ENCODE measurements at regions not wholly inside any gene's neighbourhood (a gene's known extent, or its start where the extent isn't known, plus 50 kb on each side); places are given as distances from the start of the nearest gene placed in this dataset.

DNA sequence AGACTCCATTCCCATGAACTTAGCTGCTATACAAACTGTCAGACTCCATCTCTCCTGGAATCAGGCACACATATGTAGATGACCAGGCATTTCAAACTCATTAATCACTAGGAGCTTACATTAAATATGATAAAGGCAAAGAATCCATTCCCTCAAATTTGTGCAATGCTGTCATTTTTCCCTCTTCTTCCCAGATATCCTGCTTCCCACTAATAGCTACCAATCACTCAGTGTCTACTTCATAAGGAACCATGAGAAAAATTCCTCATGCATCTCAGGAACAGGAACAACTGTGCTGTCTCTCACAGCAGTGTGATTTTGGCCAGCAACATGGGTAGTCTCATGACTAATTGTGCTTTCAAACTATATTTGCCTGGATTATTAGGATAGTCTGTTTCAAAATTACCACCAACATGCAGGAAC is 133.9 kb downstream of the DKK1 start:
- no peaks in the 10 kb centered on the region for H3K9me3 Mint-ChIP-seq
- H3K4me3 Mint-ChIP-seq, result no peak overlapping the region
- no peaks in the 10 kb centered on the region for H3K36me3 Mint-ChIP-seq (ENCODE audit: insufficient read depth in 2 of 2)
- no peak for ATAC-seq (replicated peaks in 1 of 2)
- DNase-seq, result no peak
- H3K27me3 Mint-ChIP-seq (ENCODE audit: low read depth), result no peaks in the 10 kb centered on the region
- no peak overlapping the region for H3K27ac Mint-ChIP-seq
- H3K4me1 Mint-ChIP-seq (ENCODE audit: low read depth), result no peaks in the 10 kb centered on the region

DNA sequence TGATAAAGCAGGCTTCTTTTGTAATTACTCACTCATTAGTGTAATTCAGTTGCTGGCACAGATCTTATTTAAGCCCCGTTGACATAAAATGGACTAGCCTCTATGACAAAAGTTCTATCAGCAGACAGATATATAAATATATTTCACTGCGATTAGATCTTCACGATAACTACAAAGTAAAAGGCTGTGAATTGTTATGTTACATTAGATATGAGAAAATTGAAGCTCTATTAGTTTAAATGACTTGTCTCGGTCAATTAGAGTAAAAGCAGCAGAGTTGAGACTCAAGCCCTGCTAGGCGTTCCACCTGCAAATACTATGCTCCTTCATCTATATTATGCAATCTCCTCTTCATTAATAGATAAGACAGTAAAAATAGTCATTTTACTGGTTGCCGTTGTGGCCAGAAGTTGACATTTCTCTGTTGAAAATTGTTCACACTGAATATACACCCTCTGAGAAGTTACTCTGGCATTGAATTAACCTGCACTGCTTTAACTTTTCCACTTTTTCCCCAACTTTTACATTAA is 136.7 kb downstream of the DKK1 start:
- Mint-ChIP-seq H3K4me1 (ENCODE audit: low read depth) (no peaks in the 10 kb centered on the region), H3K27me3 (ENCODE audit: low read depth) (no peaks in the 10 kb centered on the region), H3K27ac (no peak overlapping the region), H3K9me3 (no peaks in the 10 kb centered on the region), H3K36me3 (ENCODE audit: insufficient read depth in 2 of 2) (no peaks in the 10 kb centered on the region), H3K4me3 (no peak overlapping the region)
- ATAC-seq (replicated peaks in 1 of 2) (no peak), DNase-seq (no peak)

DNA sequence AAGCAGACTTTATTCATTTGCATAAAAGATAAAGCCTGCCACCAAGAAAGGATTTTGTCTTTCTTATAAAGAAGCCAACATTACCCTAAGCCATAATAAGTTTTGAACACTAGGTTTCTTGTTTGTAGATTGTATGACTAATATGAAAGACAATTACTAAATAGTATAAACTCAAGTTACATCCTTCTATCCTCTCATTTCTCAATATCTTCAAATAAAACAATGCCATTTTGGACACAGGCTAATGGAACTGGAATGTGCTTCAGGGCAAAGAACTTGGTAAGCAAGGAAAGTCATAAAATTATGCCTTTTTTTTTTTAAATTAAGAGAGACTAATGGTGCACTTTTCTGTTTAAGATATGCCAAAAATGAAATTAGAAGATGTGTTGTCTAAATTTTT is 137.7 kb downstream of the DKK1 start:
- H3K27me3 Mint-ChIP-seq (ENCODE audit: low read depth), result no peaks in the 10 kb centered on the region
- H3K9me3 Mint-ChIP-seq, result no peaks in the 10 kb centered on the region
- ATAC-seq (replicated peaks in 1 of 2) (no peak), DNase-seq (no peak)
- H3K36me3 Mint-ChIP-seq (ENCODE audit: insufficient read depth in 2 of 2), result no peaks in the 10 kb centered on the region
- no peak overlapping the region for H3K27ac Mint-ChIP-seq
- no peak overlapping the region for H3K4me3 Mint-ChIP-seq
- no peaks in the 10 kb centered on the region for H3K4me1 Mint-ChIP-seq (ENCODE audit: low read depth)

DNA sequence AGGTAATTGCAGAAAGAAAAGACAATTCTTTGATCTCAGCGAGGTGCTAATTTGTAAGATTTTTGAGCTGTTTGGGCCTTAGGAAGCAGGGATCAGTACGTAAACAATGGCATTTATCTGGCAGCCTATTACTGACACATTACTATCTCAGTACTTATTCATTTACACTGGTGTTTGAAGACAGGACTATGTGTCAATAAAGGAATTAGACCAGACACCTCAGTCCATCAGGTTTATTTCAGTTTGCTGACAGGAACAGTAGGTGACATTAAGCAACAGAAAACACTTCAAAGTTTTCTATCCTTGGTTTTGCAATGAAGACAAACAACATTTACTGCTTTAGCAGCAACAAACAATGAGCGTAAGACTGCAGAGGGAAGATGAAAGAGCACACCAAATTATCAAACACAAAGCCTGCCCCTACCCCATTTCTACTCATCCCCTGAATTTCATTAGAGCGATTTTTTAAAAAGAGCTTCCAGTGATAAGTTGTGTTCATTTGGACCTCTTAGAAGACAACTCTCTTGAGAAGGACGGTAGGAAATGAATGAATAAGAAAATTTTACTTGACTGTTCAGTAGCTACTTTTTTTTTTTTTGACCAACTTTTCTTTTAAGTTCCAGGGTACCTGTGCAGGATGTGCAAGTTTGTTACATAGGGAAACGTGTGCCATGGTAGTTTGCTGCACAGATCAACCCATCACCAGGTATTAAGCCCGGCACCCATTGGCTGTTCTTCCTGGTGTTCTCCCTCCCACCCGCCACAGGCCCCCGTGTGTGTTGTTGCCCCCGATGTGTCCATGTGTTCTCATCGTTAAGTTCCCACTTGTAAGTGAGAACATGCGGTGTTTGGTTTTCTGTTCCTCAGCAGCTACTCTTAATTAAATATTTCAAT is 138.8 kb downstream of the DKK1 start:
- DNase-seq (no peak), ATAC-seq (replicated peaks in 1 of 2) (no peak)
- H3K4me3 Mint-ChIP-seq, result no peak overlapping the region
- H3K27ac Mint-ChIP-seq, result no peak overlapping the region
- H3K36me3 Mint-ChIP-seq (ENCODE audit: insufficient read depth in 2 of 2), result no peaks in the 10 kb centered on the region
- no peaks in the 10 kb centered on the region for H3K27me3 Mint-ChIP-seq (ENCODE audit: low read depth)
- H3K9me3 Mint-ChIP-seq, result no peaks in the 10 kb centered on the region
- no peaks in the 10 kb centered on the region for H3K4me1 Mint-ChIP-seq (ENCODE audit: low read depth)

DNA sequence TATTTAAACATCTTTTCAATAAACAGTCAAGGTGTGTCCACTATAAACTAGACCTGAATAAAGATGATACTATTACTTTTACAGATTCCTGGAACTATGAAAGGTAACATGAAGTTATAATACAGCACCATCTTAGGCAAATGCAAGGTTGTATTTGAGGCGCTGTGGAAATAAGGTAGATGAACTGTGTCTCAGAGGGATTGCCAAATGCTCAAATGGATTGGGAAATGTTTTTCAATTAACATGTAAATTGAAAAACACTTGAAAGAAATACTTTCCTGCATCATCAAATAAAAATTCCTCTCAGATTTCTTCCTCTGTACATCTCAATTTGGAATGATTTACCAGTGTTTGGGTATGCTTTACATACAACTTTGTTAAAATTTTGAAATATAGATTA is 139.4 kb downstream of the DKK1 start:
- H3K9me3 Mint-ChIP-seq, result no peaks in the 10 kb centered on the region
- no peak overlapping the region for H3K27ac Mint-ChIP-seq
- H3K4me1 Mint-ChIP-seq (ENCODE audit: low read depth), result no peaks in the 10 kb centered on the region
- H3K36me3 Mint-ChIP-seq (ENCODE audit: insufficient read depth in 2 of 2), result no peaks in the 10 kb centered on the region
- DNase-seq (no peak), ATAC-seq (replicated peaks in 1 of 2) (no peak)
- no peaks in the 10 kb centered on the region for H3K27me3 Mint-ChIP-seq (ENCODE audit: low read depth)
- no peak overlapping the region for H3K4me3 Mint-ChIP-seq

DNA sequence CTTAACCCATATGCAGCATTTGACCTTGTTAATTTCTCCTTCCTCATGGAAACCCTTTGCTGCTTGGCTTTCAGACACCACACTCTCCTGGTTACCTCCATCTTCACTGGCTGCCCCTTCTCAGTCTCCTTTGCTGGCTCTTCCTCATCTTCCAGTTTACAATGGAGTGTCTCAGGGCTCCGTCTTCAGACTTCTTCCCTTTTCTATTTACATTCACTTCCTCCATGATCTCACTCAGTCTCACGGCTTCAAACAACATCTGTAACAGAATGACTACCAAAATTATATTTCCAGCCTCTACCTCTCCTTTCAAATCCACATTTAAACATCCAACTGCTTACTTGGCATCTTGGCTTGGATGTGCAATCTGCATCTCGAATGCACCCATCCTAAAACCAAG is 140.4 kb downstream of the DKK1 start:
- H3K27ac Mint-ChIP-seq, result no peak overlapping the region
- no peak for ATAC-seq (replicated peaks in 1 of 2)
- H3K4me3 Mint-ChIP-seq, result no peak overlapping the region

DNA sequence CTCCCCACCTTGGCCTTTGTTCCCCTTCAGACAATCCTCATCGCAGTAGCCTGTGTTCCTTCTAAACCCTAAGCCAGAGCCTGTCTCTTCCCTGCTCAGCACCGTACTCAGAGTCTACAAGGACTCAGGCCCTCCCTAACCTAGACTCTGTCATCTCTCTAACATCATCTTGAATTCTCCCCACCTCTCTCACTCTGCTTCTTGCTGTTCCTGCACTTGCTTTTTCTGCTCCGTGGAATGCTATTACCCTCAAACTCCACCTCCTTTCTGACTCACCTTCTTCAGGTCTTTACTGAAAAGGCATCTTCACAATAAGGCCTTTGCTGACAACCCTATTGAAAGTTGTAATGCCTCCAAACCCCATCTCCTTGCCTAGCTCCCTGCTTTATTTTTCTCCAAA is 141.0 kb downstream of the DKK1 start:
- H3K4me3 Mint-ChIP-seq, result no peak overlapping the region
- no peaks in the 10 kb centered on the region for H3K27me3 Mint-ChIP-seq (ENCODE audit: low read depth)
- H3K4me1 Mint-ChIP-seq (ENCODE audit: low read depth), result no peaks in the 10 kb centered on the region
- no peaks in the 10 kb centered on the region for H3K9me3 Mint-ChIP-seq
- no peaks in the 10 kb centered on the region for H3K36me3 Mint-ChIP-seq (ENCODE audit: insufficient read depth in 2 of 2)
- no peak for DNase-seq
- no peak for ATAC-seq (replicated peaks in 1 of 2)
- H3K27ac Mint-ChIP-seq, result no peak overlapping the region

More for the DNA sequence above, 140.4 kb downstream of the DKK1 start:
- H3K27me3 Mint-ChIP-seq (ENCODE audit: low read depth), result no peaks in the 10 kb centered on the region
- no peaks in the 10 kb centered on the region for H3K36me3 Mint-ChIP-seq (ENCODE audit: insufficient read depth in 2 of 2)
- H3K9me3 Mint-ChIP-seq, result no peaks in the 10 kb centered on the region
- DNase-seq, result no peak
- H3K4me1 Mint-ChIP-seq (ENCODE audit: low read depth), result no peaks in the 10 kb centered on the region

DNA sequence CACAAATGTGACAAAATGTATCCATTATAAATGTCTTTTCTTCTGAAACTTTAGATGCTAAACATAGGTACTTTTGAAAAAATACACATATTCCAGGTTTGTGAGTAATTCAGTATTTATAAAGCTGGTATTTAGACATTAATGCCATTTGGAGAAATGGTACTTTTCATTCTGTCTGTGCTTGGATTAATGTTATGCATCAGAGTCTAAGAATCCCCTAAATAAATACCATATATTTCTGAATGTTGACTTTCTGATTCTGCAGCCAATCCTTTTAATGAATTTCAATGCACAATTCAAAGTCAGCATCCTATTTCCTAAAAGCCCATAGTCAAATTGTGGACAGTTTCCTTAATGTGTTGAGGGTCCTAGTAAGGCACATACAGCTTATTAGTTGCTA is 145.0 kb downstream of the DKK1 start:
- H3K36me3 Mint-ChIP-seq (ENCODE audit: insufficient read depth in 2 of 2), result no peaks in the 10 kb centered on the region
- no peaks in the 10 kb centered on the region for H3K27me3 Mint-ChIP-seq (ENCODE audit: low read depth)
- DNase-seq (no peak), ATAC-seq (replicated peaks in 1 of 2) (no peak)
- no peak overlapping the region for H3K4me3 Mint-ChIP-seq
- H3K27ac Mint-ChIP-seq, result no peak overlapping the region
- H3K9me3 Mint-ChIP-seq, result no peaks in the 10 kb centered on the region
- no peaks in the 10 kb centered on the region for H3K4me1 Mint-ChIP-seq (ENCODE audit: low read depth)

DNA sequence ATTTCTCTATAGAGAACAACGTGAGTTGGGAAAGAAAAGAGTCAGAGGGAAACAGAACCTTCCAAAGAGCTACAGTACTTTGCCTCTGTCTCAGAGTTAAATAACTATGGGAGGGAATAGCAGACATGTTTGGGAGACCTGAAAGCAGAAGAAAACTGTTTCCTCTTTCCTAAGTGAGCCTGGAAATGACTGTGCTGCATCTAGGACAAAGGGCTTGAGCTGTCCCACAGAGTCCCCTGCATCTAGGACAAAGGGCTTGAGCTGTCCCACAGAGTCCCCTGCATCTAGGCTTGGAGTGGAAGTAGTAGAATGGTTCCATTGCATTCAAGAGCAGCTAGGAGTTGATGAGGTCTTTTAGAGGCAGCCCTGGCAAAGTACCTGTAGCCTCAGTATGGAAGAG is 149.7 kb downstream of the DKK1 start:
- ATAC-seq (replicated peaks in 1 of 2), result no peak
- H3K9me3 Mint-ChIP-seq, result peaks cover 0 to 4% of the 10 kb centered on the region in 2 donors
- no peak overlapping the region for H3K27ac Mint-ChIP-seq
- no peak overlapping the region for H3K4me3 Mint-ChIP-seq
- no peaks in the 10 kb centered on the region for H3K4me1 Mint-ChIP-seq (ENCODE audit: low read depth)
- no peaks in the 10 kb centered on the region for H3K27me3 Mint-ChIP-seq (ENCODE audit: low read depth)
- peaks cover 0 to 2% of the 10 kb centered on the region in 2 donors for H3K36me3 Mint-ChIP-seq (ENCODE audit: insufficient read depth in 2 of 2)
- no peak for DNase-seq

DNA sequence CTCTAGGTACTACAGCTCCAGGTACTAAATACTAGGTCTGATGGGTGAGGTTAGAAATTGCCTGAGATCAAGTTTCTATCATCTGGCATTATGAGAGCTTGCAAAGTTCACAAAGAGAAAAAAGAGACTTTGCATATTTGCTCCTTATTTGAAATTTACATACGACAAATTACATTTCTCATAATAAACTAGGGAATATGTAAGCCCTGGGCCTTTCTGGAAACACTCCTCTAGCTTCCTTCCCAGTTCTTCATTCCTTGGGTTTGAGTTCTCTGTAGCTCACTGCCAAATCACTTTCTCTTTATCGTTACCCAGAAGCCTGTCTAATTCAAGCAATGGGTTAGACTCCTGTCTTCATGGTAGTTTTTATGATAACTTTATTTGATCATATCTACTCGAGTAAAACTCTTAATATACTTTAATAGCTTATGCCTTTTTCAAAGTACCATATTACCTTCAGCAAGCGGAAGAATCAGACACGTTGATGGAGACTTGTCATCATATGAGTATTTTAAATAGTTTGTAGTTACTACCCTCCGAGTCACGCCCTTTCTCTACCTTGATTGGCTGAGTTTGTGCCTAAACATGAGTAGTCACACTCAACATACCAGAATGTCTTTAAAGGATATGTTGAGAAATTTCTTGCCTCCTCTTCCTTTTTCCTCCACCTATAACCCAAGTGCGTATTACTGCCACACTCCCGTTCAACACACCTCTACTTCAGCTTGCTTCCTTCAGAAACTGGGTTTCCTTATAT is 150.5 kb downstream of the DKK1 start:
- Mint-ChIP-seq H3K4me3 (no peak overlapping the region), H3K4me1 (ENCODE audit: low read depth) (no peaks in the 10 kb centered on the region), H3K27ac (no peak overlapping the region), H3K9me3 (peaks cover 0 to 4% of the 10 kb centered on the region in 2 donors), H3K36me3 (ENCODE audit: insufficient read depth in 2 of 2) (peaks cover 0 to 2% of the 10 kb centered on the region in 2 donors), H3K27me3 (ENCODE audit: low read depth) (no peaks in the 10 kb centered on the region)
- DNase-seq (no peak), ATAC-seq (replicated peaks in 1 of 2) (no peak)

DNA sequence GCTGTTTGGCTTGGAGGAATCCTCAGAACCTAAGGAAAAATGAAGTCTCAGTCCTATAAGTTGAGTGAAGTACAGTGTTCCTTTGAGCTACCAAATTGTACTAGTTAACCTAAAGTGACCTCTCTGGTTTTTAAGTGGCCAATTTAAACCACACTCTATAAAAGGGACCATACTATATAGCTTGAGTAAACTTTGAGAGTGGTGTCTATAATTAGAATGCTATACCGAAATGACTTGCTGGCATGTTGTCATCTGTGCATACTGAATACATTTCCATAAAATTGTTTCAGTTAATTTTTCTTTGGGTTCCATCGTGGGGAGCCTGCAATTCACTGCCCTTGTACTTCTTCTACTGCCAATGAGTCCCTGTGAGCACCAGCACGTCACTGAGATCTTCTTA is 151.1 kb downstream of the DKK1 start:
- H3K27ac Mint-ChIP-seq, result no peak overlapping the region
- H3K9me3 Mint-ChIP-seq, result peaks cover 0 to 4% of the 10 kb centered on the region in 2 donors
- no peak for ATAC-seq (replicated peaks in 1 of 2)
- DNase-seq, result no peak
- H3K4me3 Mint-ChIP-seq, result no peak overlapping the region
- no peaks in the 10 kb centered on the region for H3K4me1 Mint-ChIP-seq (ENCODE audit: low read depth)
- H3K27me3 Mint-ChIP-seq (ENCODE audit: low read depth), result no peaks in the 10 kb centered on the region
- peaks cover 0 to 2% of the 10 kb centered on the region in 2 donors for H3K36me3 Mint-ChIP-seq (ENCODE audit: insufficient read depth in 2 of 2)

DNA sequence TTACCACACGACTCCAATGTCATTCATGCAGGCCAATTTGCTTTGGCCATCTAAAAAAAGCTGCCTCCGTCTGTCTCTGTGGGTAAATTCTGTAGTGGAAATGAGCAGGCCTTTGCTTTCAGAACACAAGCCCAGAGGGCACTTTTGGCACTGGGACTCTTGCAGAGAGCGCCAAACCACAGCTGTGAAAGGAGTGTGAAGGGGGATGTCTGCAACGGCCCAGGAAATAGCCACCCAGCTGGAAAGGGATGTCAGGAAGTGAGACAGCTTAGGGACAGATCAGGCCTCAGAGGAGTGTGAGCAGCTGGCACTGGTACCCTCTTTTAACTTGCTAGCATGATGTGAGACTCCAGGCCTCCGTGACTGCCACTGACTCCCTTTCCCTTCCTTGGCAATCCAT is 152.4 kb downstream of the DKK1 start:
- ATAC-seq (replicated peaks in 1 of 2) (no peak), DNase-seq (no peak)
- Mint-ChIP-seq H3K4me3 (no peak overlapping the region), H3K9me3 (peaks cover 0 to 4% of the 10 kb centered on the region in 2 donors), H3K27ac (no peak overlapping the region), H3K36me3 (ENCODE audit: insufficient read depth in 2 of 2) (peaks cover 0 to 2% of the 10 kb centered on the region in 2 donors), H3K27me3 (ENCODE audit: low read depth) (no peaks in the 10 kb centered on the region), H3K4me1 (ENCODE audit: low read depth) (no peaks in the 10 kb centered on the region)

DNA sequence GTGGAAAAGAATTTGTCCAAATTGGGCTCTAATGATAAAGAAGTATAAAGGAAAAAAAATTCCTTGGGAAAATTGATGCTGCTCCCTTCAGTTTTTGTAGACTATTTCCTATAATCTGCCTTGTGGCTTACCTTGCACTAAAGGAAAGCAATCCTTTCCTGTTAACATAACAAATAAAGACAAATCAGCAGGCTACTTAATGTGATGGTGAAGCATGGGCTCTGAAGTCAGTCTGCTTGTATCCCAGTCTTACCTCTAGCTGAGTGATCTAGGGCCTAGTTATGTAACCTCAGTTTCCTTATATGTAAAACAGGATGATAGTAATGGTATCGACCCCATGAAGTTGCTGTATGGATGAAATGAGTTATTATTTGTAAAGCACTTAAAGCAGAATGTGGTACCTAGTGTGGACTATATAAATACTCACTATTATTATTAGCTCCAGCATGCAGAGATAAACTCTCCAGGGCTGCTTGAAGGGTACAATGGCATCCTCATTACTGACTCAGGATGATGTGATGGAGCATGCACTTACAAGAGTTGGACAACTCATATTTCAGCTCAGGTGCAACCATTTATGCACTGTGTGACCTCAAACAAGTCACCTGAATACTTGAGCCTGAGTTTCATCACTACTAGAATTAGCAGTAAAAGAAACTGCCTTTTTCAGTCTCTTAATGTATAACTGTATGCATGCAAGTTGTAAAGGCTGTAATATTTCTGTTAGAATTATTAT is 156.1 kb downstream of the DKK1 start:
- H3K27me3 Mint-ChIP-seq (ENCODE audit: low read depth), result no peaks in the 10 kb centered on the region
- H3K4me1 Mint-ChIP-seq (ENCODE audit: low read depth), result no peaks in the 10 kb centered on the region
- no peak overlapping the region for H3K27ac Mint-ChIP-seq
- ATAC-seq (replicated peaks in 1 of 2) (no peak), DNase-seq (no peak)
- H3K36me3 Mint-ChIP-seq (ENCODE audit: insufficient read depth in 2 of 2), result peaks cover 0 to 2% of the 10 kb centered on the region in 2 donors
- peaks cover 2 to 4% of the 10 kb centered on the region in 2 donors for H3K9me3 Mint-ChIP-seq
- H3K4me3 Mint-ChIP-seq, result no peak overlapping the region

Measured in activated T-cell treated with anti-CD3 and anti-CD28 coated beads, Interleukin-2, amount 50 U/mL, for 72 hours (primary cell).